ENCODE measurements at regions not wholly inside any gene's neighbourhood (a gene's known extent, or its start where the extent isn't known, plus 50 kb on each side); places are given as distances from the start of the nearest gene placed in this dataset.
A peak's percentile ranks its signal among the peaks of the same experiment; 100 is the strongest.

GRCh38 chr2:71887196-71887595 lies 260.5 kb downstream of the CYP26B1 start:
- ATAC-seq (no peak), DNase-seq (no peak)
- H3K36me3 ChIP-seq (ENCODE audit: low read depth), result no peaks in the 10 kb centered on the region
- intact Hi-C loops (cut with DNase I, micrococcal nuclease), result no loop called here
- no peaks in the 10 kb centered on the region for H3K9me3 ChIP-seq
- no peak overlapping the region for H3K4me3 ChIP-seq
- TF ChIP-seq, protein P1, sequence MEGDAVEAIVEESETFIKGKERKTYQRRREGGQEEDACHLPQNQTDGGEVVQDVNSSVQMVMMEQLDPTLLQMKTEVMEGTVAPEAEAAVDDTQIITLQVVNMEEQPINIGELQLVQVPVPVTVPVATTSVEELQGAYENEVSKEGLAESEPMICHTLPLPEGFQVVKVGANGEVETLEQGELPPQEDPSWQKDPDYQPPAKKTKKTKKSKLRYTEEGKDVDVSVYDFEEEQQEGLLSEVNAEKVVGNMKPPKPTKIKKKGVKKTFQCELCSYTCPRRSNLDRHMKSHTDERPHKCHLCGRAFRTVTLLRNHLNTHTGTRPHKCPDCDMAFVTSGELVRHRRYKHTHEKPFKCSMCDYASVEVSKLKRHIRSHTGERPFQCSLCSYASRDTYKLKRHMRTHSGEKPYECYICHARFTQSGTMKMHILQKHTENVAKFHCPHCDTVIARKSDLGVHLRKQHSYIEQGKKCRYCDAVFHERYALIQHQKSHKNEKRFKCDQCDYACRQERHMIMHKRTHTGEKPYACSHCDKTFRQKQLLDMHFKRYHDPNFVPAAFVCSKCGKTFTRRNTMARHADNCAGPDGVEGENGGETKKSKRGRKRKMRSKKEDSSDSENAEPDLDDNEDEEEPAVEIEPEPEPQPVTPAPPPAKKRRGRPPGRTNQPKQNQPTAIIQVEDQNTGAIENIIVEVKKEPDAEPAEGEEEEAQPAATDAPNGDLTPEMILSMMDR (IDR thresholded peaks at IDR 0.05), result no peak
- H3K4me1 ChIP-seq (ENCODE audit: low read depth), result no peaks in the 10 kb centered on the region

GRCh38 chr2:71886241-71886640 lies 261.4 kb downstream of the CYP26B1 start:
- H3K9me3 ChIP-seq, result no peaks in the 10 kb centered on the region
- H3K36me3 ChIP-seq (ENCODE audit: low read depth), result no peaks in the 10 kb centered on the region
- TF ChIP-seq, protein P1 (IDR thresholded peaks at IDR 0.05), result no peak
- ATAC-seq (no peak), DNase-seq (no peak)
- H3K4me3 ChIP-seq, result no peak overlapping the region
- intact Hi-C loops (cut with DNase I, micrococcal nuclease), result no loop called here
- H3K4me1 ChIP-seq (ENCODE audit: low read depth), result no peaks in the 10 kb centered on the region

- TF ChIP-seq, protein P1 (IDR thresholded peaks at IDR 0.05), result no peak
- H3K36me3 ChIP-seq (ENCODE audit: low read depth), result no peaks in the 10 kb centered on the region
- intact Hi-C loops (cut with DNase I, micrococcal nuclease), result no loop called here
- H3K4me3 ChIP-seq, result no peak overlapping the region
- H3K4me1 ChIP-seq (ENCODE audit: low read depth), result no peaks in the 10 kb centered on the region
- no peak for DNase-seq
- no peak for ATAC-seq
- no peaks in the 10 kb centered on the region for H3K9me3 ChIP-seq
Measured at GRCh38 chr2:71884303-71885042, 263.2 kb downstream of the CYP26B1 start.

DNA sequence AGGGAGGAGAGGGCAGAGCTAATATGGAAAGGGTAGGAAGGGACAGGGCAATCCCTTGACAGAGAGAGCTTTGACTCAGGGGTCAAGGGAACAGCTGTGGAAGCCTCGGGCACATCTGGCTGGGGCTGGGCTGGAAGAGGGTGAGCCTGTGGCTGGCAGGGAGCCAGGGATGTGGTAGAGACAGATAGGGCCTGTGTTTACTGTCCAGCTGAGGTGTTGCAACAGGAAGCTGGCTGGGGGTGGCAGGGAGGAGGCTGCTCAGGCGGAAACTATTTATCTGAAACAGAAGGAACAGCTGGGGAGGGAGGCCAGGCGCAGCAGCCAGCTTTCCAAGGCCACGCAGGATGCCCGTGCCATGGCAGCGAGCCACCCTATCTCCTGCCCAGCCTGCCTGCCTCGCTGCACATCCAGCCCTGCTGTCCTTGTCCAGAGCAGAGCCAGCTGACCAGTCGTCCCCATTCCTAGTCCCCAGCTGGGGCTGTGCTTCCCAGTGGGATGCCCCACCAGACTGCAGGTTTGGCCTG lies 264.7 kb downstream of the CYP26B1 start:
- no peak overlapping the region for H3K4me3 ChIP-seq
- no peaks in the 10 kb centered on the region for H3K36me3 ChIP-seq (ENCODE audit: low read depth)
- peak; percentile 10 to 76 (median 36) for DNase-seq
- TF ChIP-seq, protein P1 (IDR thresholded peaks at IDR 0.05), result no peak
- no peaks in the 10 kb centered on the region for H3K4me1 ChIP-seq (ENCODE audit: low read depth)
- H3K9me3 ChIP-seq, result no peaks in the 10 kb centered on the region
- intact Hi-C loops (cut with DNase I, micrococcal nuclease), result no loop called here
- peak; percentile 58 for ATAC-seq

GRCh38 chr2:71882236-71882946 lies 265.3 kb downstream of the CYP26B1 start:
- Histone ChIP-seq H3K9me3 (no peaks in the 10 kb centered on the region), H3K4me3 (no peak overlapping the region)

More at GRCh38 chr2:71882236-71882946, 265.3 kb downstream of the CYP26B1 start:
- Histone ChIP-seq H3K4me1 (ENCODE audit: low read depth) (no peaks in the 10 kb centered on the region), H3K36me3 (ENCODE audit: low read depth) (no peaks in the 10 kb centered on the region)
- no peak for ATAC-seq
- intact Hi-C loops (cut with DNase I, micrococcal nuclease), result no loop called here
- TF ChIP-seq, protein P1 (IDR thresholded peaks at IDR 0.05), result no peak
- no peak for DNase-seq

Data from mucosa of descending colon (tissue), 3 donors.